ENCODE measurements at regions not wholly inside any gene's neighbourhood (a gene's known extent, or its start where the extent isn't known, plus 50 kb on each side); places are given as distances from the start of the nearest gene placed in this dataset.

- DNase-seq (ENCODE audit: low spot score) = no peak
- Histone ChIP-seq H3K27ac (no peak overlapping the region), H3K4me3 (no peak overlapping the region)
- TF ChIP-seq, protein P1, sequence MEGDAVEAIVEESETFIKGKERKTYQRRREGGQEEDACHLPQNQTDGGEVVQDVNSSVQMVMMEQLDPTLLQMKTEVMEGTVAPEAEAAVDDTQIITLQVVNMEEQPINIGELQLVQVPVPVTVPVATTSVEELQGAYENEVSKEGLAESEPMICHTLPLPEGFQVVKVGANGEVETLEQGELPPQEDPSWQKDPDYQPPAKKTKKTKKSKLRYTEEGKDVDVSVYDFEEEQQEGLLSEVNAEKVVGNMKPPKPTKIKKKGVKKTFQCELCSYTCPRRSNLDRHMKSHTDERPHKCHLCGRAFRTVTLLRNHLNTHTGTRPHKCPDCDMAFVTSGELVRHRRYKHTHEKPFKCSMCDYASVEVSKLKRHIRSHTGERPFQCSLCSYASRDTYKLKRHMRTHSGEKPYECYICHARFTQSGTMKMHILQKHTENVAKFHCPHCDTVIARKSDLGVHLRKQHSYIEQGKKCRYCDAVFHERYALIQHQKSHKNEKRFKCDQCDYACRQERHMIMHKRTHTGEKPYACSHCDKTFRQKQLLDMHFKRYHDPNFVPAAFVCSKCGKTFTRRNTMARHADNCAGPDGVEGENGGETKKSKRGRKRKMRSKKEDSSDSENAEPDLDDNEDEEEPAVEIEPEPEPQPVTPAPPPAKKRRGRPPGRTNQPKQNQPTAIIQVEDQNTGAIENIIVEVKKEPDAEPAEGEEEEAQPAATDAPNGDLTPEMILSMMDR (IDR thresholded peaks at IDR 0.05) = no peak
Measured at GRCh38 chr15:67981848-67982247, 72.3 kb upstream of the PIAS1 start.

DNA sequence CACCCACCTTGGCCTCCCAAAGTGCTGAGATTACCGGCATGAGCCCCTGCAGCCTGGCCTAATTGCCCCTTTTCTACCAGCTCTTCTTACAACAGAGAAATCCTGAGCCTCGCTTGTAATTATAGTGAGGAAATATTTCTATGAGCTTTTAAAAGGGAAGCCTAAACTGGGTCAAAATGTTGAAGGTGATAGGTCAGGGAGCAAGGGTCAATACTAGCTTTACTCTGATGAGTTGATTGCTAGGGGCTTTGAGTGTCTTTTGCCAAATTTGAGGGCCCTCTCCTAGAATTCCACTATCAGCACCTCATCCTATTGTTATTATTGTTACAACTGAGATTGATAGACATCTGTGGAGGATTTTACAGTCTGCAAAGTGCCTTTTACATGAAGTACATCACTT lies 62.4 kb upstream of the PIAS1 start:
- Histone ChIP-seq H3K27ac (no peak overlapping the region), H3K4me3 (no peak overlapping the region)
- TF ChIP-seq, protein P1 (IDR thresholded peaks at IDR 0.05) = no peak
- DNase-seq (ENCODE audit: low spot score) = no peak

DNA sequence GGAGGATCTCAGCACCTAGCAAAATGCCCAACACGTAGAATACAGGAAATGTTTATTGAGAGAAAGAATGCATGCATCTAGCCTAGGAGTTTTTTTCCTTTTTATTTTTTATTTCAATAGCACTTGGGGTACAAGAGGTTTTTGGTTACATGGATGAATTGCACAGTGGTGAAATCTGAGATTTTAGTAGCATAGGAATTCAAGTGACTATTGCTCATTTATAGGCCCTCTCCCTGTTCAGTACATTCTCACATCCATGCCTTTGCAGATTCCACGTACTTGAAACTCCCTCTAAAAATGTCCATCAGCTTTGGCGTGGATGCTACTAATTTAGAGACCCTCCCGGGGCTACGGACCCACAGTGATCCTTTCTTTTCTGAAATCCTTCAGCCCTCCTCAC lies 61.7 kb upstream of the PIAS1 start:
- H3K4me3 ChIP-seq = no peak overlapping the region
- no peak overlapping the region for H3K27ac ChIP-seq
- TF ChIP-seq, protein P1 (IDR thresholded peaks at IDR 0.05) = no peak
- no peak for DNase-seq (ENCODE audit: low spot score)

DNA sequence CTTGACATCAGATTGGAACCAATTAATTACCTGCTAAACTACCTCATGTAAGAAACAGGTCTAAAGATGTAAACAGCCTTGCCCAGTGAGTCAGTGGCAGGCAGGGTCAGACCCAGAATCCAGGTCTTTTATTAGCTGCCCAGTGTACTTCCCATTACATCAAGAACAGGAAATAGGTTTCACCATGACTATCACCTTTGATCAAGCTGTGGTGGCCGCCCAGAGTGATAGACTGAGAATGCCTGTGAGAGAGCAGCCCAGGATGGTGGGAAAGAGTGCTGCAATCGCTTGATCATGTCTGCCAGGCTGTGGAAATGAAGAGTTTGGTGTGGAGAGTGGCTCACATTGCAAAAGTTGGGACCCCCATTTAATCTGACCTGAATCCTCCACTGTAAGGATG lies 61.3 kb upstream of the PIAS1 start:
- TF ChIP-seq, protein P1 (IDR thresholded peaks at IDR 0.05) = no peak
- no peak overlapping the region for H3K4me3 ChIP-seq
- H3K27ac ChIP-seq = no peak overlapping the region
- no peak for DNase-seq (ENCODE audit: low spot score)

- TF ChIP-seq, protein P1 (IDR thresholded peaks at IDR 0.05) = no peak
- H3K27ac ChIP-seq = no peak overlapping the region
- H3K4me3 ChIP-seq = no peak overlapping the region
- DNase-seq (ENCODE audit: low spot score) = no peak
Measured at GRCh38 chr15:67997996-67998395, 56.1 kb upstream of the PIAS1 start.

- DNase-seq (ENCODE audit: low spot score) = no peak
- Histone ChIP-seq H3K4me3 (no peak overlapping the region), H3K27ac (no peak overlapping the region)
- TF ChIP-seq, protein P1 (IDR thresholded peaks at IDR 0.05) = no peak
Measured at GRCh38 chr15:67998599-67999133, 55.4 kb upstream of the PIAS1 start.

DNA sequence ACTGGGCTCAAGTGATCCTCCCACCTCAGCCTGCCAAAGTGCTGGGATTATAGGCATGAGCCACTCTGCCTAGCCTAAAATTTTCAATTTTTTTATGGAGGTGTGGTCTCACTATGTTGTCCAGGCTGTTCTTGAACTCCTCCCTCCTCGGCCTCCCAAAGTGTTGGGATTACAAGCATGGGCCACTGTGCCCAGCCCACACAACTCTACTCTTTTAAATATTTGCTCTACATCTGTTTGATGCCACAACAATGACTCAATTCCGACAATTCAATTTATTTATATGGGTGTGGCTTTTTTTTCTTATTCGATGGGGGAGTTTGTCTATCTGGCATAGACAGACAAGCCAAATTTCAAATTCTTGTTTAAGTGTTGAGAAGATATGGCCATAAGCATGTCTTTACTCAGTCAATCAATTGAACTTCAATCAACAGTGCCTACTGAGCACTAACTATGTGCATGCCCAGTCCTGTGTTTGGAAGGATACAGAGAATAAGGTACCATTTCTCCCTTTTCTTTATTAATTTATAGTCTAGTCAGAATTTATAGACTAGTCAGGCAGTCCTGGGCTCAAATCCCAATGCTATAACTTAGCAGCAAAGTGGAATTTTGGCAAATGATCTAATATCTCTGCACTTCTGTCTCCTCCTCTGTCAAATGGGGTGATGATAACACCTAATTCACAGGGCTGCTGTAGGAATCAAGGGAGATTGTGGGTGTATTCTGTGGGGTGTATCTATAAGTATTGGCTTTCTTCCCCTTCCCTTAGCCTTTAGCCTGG lies 54.6 kb upstream of the PIAS1 start:
- TF ChIP-seq, protein P1 (IDR thresholded peaks at IDR 0.05) = no peak
- no peak for DNase-seq (ENCODE audit: low spot score)
- no peak overlapping the region for H3K4me3 ChIP-seq
- no peak overlapping the region for H3K27ac ChIP-seq
